Left lung (tissue), 4 donors: ENCODE measurements at regions not wholly inside any gene's neighbourhood (a gene's known extent, or its start where the extent isn't known, plus 50 kb on each side); places are given as distances from the start of the nearest gene placed in this dataset.

Experiments used
- ATAC-seq: fragments of 200-7000 bp; cut with Tn5 transposase; one replicate; pipeline ENCODE4 v1.9.1; 2020; ENCODE audit warnings: moderate library complexity
- DNase-seq, 4 donors: peaks; one replicate each; pipeline ENCODE4 v3.0.0-alpha.2; 2013 to 2020
- H3K27ac ChIP-seq, 2 donors: fragments of 200-600 bp; sonication (generic) in 1 of 2; one replicate each; pipeline versions ENCODE4 v1.5.0 to v1.8.0; 2020 to 2021
- H3K27me3 ChIP-seq, 2 donors: fragments of 200-600 bp; sonication (generic) in 1 of 2; one replicate each; pipeline versions ENCODE4 v1.5.0 to v1.8.0; 2020 to 2021
- H3K36me3 ChIP-seq, 2 donors: fragments of 200-600 bp; sonication (generic) in 1 of 2; one replicate each; pipeline versions ENCODE4 v1.5.0 to v1.8.0; 2020 to 2021
- H3K4me1 ChIP-seq, 2 donors: fragments of 200-600 bp; one replicate each; pipeline ENCODE4 v1.8.0; 2021
- H3K4me3 ChIP-seq, 2 donors: fragments of 200-600 bp; sonication (generic) in 1 of 2; one replicate each; pipeline versions ENCODE4 v1.5.0 to v1.8.0; 2020 to 2021; ENCODE audit warnings: mild to moderate bottlenecking in 1 of 2
- H3K9me3 ChIP-seq, 2 donors: fragments of 200-600 bp; sonication (generic) in 1 of 2; one replicate each; pipeline versions ENCODE4 v1.5.0 to v1.8.0; 2020 to 2021
- CTCF ChIP-seq, 2 donors: fragments of 200-600 bp; sonication (generic) in 1 of 2; IDR thresholded peaks; one replicate each; pipeline versions ENCODE4 v1.5.0 to v1.8.0; 2021; ENCODE audit warnings: antibody characterized with exemption in 2 of 2
- intact Hi-C, 2 donors: fragments of 100-400 bp; cut with DNase I; formaldehyde crosslinking; loops; one replicate each; pipeline versions ENCODE4 v1.11.2 to v1.14.2; 2022
- donor health status: DM: no; HTN: yes; CAD: no.
- donor health status: DM: no; HTN: no; CAD: no.

GRCh38 chr13:55682776-55683175, 1457.9 kb upstream of the PRR20A start:
- Histone ChIP-seq H3K4me3 (no peak overlapping the region), H3K9me3 (no peaks in the 10 kb centered on the region), H3K27ac (no peak overlapping the region), H3K4me1 (no peaks in the 10 kb centered on the region), H3K27me3 (no peaks in the 10 kb centered on the region), H3K36me3 (no peaks in the 10 kb centered on the region)
- no peak for TF ChIP-seq CTCF (IDR thresholded peaks at IDR 0.05)
- intact Hi-C loops = no loop called here
- ATAC-seq (no peak), DNase-seq (no peak)

- no peaks in the 10 kb centered on the region for H3K27me3 ChIP-seq
- intact Hi-C loops = no loop called here
- no peaks in the 10 kb centered on the region for H3K9me3 ChIP-seq
- peak in 2 of 4 donors; percentile 19 to 41 for DNase-seq
- no peaks in the 10 kb centered on the region for H3K4me1 ChIP-seq
- TF ChIP-seq CTCF (IDR thresholded peaks at IDR 0.05) = no peak
- H3K27ac ChIP-seq = no peak overlapping the region
- H3K36me3 ChIP-seq = no peaks in the 10 kb centered on the region
- no peak for ATAC-seq
- no peak overlapping the region for H3K4me3 ChIP-seq
These were observed 1435.2 kb upstream of the PRR20A start for GRCh38 chr13:55705526-55705925.

GRCh38 chr13:55705971-55706370, 1434.7 kb upstream of the PRR20A start:
- ATAC-seq (no peak), DNase-seq (peak in 2 of 4 donors; percentile 35 to 36)
- TF ChIP-seq CTCF (IDR thresholded peaks at IDR 0.05) = no peak
- Histone ChIP-seq H3K36me3 (no peaks in the 10 kb centered on the region), H3K4me1 (no peaks in the 10 kb centered on the region), H3K4me3 (no peak overlapping the region), H3K9me3 (no peaks in the 10 kb centered on the region), H3K27ac (no peak overlapping the region), H3K27me3 (no peaks in the 10 kb centered on the region)
- intact Hi-C loops = no loop called here

DNA sequence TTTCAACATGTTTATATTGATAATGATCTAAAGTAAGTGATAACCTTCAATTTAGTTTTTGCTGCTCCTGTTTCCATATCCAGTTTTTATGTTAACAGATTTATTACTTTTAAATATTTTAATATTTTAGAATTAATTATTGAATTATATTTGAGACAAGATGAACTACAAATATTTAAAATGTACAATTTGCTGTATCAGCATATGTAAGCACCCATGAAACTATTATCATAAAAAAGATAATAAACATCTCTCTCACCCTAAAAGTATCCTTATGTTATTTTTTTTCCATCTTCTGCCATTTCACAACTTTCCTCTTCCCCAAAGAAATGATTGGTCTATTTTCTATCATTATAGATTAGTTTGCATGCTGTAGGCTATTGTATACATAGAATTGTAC, 1426.6 kb upstream of the PRR20A start:
- no peaks in the 10 kb centered on the region for H3K27me3 ChIP-seq
- DNase-seq (no peak), ATAC-seq (no peak)

DNA sequence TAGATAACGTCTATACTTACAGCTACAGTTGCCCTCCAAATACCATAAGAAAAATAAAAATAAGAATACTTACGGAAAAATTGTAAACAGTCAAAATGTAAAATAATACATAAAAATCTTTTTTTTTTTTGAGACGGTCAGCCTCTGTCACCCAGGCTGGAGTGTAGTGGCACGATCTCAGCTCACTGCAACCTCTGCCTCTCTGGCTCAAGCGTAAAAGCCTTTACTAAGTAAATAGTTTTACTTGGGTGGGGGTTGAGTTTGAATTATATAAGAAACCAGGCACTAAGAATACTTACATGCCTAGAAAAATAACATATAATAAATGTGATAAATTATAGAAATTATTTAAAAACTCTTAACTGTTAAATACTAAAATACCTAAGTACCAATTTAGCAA, 1413.0 kb upstream of the PRR20A start:
- DNase-seq = no peak
- intact Hi-C loops = no loop called here
- Histone ChIP-seq H3K4me1 (no peaks in the 10 kb centered on the region), H3K27me3 (no peaks in the 10 kb centered on the region), H3K9me3 (no peaks in the 10 kb centered on the region), H3K4me3 (no peak overlapping the region), H3K27ac (no peak overlapping the region), H3K36me3 (no peaks in the 10 kb centered on the region)
- ATAC-seq = no peak
- no peak for TF ChIP-seq CTCF (IDR thresholded peaks at IDR 0.05)

More for the DNA sequence above, 1426.6 kb upstream of the PRR20A start:
- Histone ChIP-seq H3K9me3 (peaks cover 0 to 15% of the 10 kb centered on the region in 2 donors), H3K36me3 (no peaks in the 10 kb centered on the region), H3K27ac (no peak overlapping the region), H3K4me1 (no peaks in the 10 kb centered on the region), H3K4me3 (no peak overlapping the region)
- TF ChIP-seq CTCF (IDR thresholded peaks at IDR 0.05) = no peak
- intact Hi-C loops = no loop called here
